OCI-M2 (cell line): ENCODE measurements at regions not wholly inside any gene's neighbourhood (a gene's known extent, or its start where the extent isn't known, plus 50 kb on each side); places are given as distances from the start of the nearest gene placed in this dataset.
"Not testable (repeated sequence)": the region's sequence is repeated elsewhere in the genome, so short reads cannot be mapped to it uniquely, and the experiment has no call there.

Experiments used
- DNase-seq: peaks from one replicate; lab custom pipeline; 2025; ENCODE audit not compliant: unreplicated experiment; lab: John Stamatoyannopoulos, UW

GRCh38 chr13:90652036-90652435 lies 695.5 kb upstream of the MIR17HG start:
- DNase-seq: no peak

GRCh38 chr13:90654970-90655369 lies 692.5 kb upstream of the MIR17HG start:
- no peak for DNase-seq

- not testable (repeated sequence) for DNase-seq
These were observed 683.3 kb upstream of the MIR17HG start for GRCh38 chr13:90664200-90664599.

- no peak for DNase-seq
These were observed 673.7 kb upstream of the MIR17HG start for GRCh38 chr13:90673746-90674145.

GRCh38 chr13:90675129-90675528 lies 672.4 kb upstream of the MIR17HG start:
- DNase-seq: no peak

- DNase-seq: no peak
These were observed 666.7 kb upstream of the MIR17HG start for GRCh38 chr13:90680826-90681225.

DNA sequence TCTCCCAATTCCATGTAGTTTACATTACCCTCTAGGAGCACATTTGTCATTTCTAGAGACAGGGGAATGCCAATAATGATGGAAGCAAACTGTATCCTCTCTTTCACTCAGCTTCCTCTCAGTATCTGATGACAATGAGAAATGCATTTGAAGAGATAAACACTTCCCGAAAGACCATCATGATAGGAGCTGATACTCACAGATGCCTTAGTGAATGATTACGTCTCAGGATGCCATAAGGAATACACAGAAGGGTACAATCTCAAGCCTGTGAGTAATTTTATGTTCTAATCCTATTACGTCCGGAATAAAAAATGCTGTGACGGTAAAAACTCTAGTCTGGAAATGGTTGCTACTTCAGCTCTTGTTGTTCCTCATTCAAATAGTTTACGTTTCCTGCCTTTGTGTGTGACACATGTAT lies 663.8 kb upstream of the MIR17HG start:
- no peak for DNase-seq

DNA sequence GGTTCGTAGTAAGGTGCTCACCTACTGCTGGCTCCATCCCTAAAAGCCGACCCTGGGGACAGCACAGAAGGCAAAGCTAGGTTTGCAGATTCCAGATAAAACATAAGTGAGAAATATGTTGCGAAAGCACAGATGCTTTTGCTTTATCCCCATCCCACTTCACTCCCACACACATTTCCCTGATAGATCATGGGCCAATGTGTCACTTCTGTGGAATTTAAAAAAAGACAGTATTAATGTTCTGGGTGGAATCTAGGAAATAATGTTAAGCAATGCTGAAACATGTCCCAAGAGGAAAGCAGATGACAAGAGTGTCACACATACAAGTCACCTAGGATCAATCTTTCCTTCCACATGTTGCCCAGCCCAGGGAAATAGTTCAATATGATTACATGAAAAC lies 661.0 kb upstream of the MIR17HG start:
- DNase-seq: no peak

- no peak for DNase-seq
These were observed 658.4 kb upstream of the MIR17HG start for GRCh38 chr13:90689111-90689510.

DNA sequence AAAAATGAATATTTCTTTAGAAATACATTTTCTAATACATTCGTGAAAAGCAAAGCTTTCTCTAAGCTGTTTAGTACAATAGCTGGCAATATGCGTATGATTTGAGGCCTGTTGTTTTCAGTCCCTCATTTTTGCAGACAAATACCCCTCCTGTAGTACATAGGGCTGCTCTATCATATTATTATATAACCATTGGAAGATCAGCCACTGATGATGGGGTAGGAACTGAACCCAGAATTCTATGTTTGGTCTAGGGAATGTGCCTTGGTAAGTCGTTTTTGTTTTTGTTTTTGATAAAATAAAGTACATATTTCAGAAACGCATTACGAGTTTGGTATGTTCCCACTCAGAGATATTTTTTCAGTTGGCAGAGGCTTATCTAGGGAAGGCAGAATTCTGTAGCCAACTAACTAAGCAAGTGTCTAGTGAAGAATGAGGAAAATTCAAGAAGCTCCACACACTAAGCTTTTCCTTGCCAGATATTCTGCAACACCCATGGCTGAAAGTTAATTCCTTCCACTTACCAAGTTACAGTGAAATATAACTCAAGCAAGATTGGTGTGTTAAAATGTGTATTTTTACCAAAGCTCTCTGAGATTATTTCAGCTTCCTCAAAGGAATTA lies 656.9 kb upstream of the MIR17HG start:
- DNase-seq: no peak

- no peak for DNase-seq
These were observed 651.2 kb upstream of the MIR17HG start for GRCh38 chr13:90696254-90696653.

GRCh38 chr13:90696656-90697055 lies 650.8 kb upstream of the MIR17HG start:
- DNase-seq: no peak

GRCh38 chr13:90700340-90700739 lies 647.1 kb upstream of the MIR17HG start:
- no peak for DNase-seq

DNA sequence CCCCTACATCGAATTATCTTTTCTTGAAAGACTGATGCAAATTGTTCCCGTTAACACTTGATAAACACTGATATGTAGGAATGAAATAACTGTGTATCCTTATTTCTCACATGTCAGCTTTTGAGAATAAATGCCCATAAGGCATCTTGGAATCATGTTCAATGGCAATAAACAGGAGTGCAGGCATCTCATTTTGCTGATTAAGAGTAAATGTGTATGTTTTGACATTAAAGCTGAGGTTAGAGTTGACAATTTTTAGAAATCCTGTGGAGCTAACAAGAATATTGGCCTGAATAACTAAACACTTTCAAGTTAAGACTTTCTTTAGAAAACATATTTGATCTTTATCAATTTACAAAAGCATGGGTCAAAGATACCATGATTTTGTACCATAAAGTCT lies 646.2 kb upstream of the MIR17HG start:
- no peak for DNase-seq

DNA sequence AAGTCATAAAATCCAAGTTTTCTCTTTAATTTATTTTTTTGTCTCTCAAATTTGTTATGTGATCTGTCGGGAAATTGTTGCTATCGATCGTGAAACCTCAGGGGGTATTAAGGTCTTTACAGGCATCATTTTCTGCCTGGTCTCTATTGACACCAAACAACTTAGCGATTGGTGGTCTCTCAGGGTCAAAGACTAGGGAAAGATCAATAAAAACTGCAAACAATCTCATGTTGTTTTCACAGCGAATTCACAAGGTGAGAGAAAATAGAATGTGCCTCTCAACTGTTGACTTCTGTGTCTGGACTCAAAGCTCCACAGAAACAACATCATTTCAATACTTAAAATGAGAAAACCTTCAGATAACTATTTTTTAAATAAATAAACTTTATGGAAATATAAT lies 645.4 kb upstream of the MIR17HG start:
- DNase-seq: no peak

GRCh38 chr13:90706631-90707030 lies 640.9 kb upstream of the MIR17HG start:
- DNase-seq: no peak

- DNase-seq: no peak
These were observed 639.4 kb upstream of the MIR17HG start for GRCh38 chr13:90708128-90708527.

DNA sequence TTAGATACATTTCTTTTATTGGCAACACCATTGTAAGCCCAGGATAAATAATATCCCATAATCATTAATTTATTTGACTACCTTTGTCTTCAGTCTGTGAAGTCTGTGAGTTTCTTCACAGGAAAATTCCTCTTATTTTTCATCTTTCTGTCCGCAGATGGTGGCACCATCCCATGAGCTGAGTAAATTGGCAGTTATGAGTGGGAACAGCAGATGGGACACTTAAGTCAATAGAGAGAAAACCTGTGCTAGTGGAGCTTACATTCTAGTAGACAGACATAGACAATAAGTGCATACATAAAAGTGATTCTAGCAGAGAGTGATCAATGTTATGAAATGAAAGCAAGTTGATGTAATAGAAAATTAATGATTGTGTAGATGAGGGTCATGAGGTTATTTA lies 638.2 kb upstream of the MIR17HG start:
- no peak for DNase-seq

DNA sequence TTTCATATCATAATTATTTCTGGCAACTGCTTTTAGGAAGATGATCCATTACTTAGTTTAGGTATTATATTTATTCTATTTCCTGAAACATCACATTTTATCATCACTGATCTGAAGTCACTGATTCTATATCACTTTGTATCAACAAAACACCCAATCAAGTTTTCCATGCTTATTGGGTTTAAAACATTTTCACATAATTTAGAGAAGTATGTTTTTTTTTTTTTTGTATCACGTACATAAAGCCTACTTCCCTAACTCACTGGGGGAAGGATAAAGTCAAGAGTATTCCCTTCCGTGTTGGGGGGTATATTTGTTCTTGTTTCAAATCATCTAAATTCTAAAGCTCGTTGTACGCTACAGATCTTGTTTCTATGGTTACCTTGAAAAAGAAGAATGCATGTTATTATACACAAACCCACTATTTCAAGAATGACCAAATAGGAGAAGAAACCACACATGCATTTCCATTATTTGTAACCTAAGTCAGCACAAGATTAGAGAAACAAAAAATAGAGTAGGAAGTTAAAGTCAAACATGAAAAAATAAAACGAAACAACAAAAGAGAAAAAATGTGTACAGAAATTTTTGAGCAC lies 637.2 kb upstream of the MIR17HG start:
- no peak for DNase-seq

DNA sequence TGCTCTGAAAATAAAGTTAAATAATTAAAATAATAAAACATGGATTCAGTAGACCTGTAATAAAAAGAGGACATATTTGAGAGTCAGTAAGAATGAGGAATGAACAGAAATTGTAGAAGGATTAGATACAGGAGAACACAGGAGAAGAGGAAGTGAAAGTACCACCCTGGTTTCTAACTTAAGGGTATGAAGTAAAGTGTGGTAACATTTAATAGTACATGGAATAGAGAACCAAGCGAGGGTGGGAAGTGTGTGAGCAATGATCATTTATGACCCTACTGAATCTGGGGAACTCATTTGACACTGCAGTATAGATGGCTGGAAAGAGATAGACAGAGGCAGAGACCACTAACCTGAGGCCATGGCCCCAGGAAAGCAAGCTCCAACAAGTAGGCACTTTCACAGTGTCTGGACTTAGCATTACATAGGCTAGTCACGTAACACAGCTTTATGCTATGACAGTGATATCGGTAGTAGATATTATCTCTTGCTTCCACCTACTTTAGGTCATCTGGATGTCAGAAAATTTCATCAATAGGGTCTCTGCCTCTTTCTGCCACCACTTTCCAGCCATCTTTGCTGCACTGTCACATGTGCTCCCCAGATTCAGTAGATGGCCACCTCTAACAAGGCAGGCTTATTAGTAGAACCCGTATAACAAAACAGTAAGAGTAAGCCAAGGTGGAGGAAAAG lies 633.9 kb upstream of the MIR17HG start:
- no peak for DNase-seq

- no peak for DNase-seq
These were observed 632.0 kb upstream of the MIR17HG start for GRCh38 chr13:90715485-90715884.

GRCh38 chr13:90717451-90717936 lies 630.0 kb upstream of the MIR17HG start:
- no peak for DNase-seq
